ENCODE measurements at regions not wholly inside any gene's neighbourhood (a gene's known extent, or its start where the extent isn't known, plus 50 kb on each side); places are given as distances from the start of the nearest gene placed in this dataset.

DNA sequence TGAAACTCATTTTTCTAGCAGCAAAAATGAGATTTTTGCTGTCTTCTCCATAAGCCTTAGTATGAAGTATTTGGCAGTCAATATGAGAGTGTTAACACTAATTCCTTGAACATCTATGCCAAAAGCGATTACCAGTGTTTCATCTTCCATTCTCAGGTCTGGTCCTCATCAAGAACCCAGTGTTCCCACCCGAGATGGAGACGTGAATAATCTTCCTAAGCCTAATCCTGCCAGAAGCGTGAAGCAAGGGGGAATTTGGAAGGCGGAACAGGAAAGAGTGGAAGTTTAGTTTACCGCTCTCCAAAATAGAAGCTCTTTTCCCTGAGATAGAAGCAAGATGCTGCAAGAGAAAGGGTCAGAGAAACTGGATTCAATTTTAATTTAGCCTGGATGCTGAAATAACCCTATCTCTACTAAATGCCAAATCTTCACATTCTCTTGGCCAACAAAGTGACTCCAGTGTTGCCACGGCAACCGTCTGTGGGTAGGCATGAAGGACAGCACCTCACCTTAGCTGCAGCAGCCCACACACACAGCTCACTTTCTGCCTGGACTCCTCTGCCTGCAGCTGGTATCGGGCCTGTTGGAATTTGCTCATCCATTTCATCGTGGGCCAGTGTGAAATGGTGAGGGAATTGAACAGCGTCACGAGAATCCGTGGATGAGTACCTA lies 711.1 kb downstream of the CBLN2 start:
- in situ Hi-C loops (cut with HindIII; ENCODE audit: extremely low pct_ligation_motif_present, low pct_unique_long_range_greater_than_20kb) (no loop called here), intact Hi-C loops (cut with micrococcal nuclease; ENCODE audit: unreplicated experiment) (no loop called here)
- TF ChIP-seq PCBP2 (optimal IDR thresholded peaks at IDR 0.05; ENCODE audit: low read depth, low read length, poor library complexity, severe bottlenecking) (no peak), TEAD2 (CRISPR knock-in tag; IDR thresholded peaks at IDR 0.05) (no peak), ZNF136 (CRISPR knock-in tag; IDR thresholded peaks at IDR 0.05; ENCODE audit: low read depth) (no peak), ZSCAN21 (CRISPR knock-in tag; IDR thresholded peaks at IDR 0.05; ENCODE audit: borderline replicate concordance) (no peak), SRSF9 (IDR thresholded peaks at IDR 0.05; ENCODE audit: borderline replicate concordance, insufficient read depth, low read depth, low read length, poor library complexity, severe bottlenecking) (no peak), KAT8 (CRISPR knock-in tag; IDR thresholded peaks at IDR 0.05) (no peak), ZNF354B (CRISPR knock-in tag; IDR thresholded peaks at IDR 0.05) (no peak), NFKB2 (CRISPR knock-in tag; IDR thresholded peaks at IDR 0.05; ENCODE audit: borderline replicate concordance) (no peak), ZNF782 (CRISPR knock-in tag; IDR thresholded peaks at IDR 0.05; ENCODE audit: borderline replicate concordance) (no peak), KMT2A (CRISPR knock-in tag; IDR thresholded peaks at IDR 0.05) (no peak), MTF2 (CRISPR knock-in tag; IDR thresholded peaks at IDR 0.05; ENCODE audit: borderline replicate concordance) (no peak), MXD4 (CRISPR knock-in tag; IDR thresholded peaks at IDR 0.05) (no peak), ZNF501 (CRISPR knock-in tag; IDR thresholded peaks at IDR 0.05) (no peak), ZBTB7A (CRISPR knock-in tag; IDR thresholded peaks at IDR 0.05) (no peak), JUN (CRISPR knock-in tag; IDR thresholded peaks at IDR 0.05) (no peak), SOX5 (CRISPR knock-in tag; IDR thresholded peaks at IDR 0.05; ENCODE audit: borderline replicate concordance) (no peak)
- TF ChIP-seq, protein P1, sequence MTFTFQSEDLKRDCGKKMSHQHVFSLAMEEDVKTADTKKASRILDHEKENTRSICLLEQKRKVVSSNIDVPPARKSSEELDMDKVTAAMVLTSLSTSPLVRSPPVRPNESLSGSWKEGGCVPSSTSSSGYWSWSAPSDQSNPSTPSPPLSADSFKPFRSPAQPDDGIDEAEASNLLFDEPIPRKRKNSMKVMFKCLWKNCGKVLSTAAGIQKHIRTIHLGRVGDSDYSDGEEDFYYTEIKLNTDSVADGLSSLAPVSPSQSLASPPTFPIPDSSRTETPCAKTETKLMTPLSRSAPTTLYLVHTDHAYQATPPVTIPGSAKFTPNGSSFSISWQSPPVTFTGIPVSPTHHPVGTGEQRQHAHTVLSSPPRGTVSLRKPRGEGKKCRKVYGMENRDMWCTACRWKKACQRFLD (CRISPR knock-in tag; IDR thresholded peaks at IDR 0.05; ENCODE audit: borderline replicate concordance): no peak
- TF ChIP-seq, protein P2, sequence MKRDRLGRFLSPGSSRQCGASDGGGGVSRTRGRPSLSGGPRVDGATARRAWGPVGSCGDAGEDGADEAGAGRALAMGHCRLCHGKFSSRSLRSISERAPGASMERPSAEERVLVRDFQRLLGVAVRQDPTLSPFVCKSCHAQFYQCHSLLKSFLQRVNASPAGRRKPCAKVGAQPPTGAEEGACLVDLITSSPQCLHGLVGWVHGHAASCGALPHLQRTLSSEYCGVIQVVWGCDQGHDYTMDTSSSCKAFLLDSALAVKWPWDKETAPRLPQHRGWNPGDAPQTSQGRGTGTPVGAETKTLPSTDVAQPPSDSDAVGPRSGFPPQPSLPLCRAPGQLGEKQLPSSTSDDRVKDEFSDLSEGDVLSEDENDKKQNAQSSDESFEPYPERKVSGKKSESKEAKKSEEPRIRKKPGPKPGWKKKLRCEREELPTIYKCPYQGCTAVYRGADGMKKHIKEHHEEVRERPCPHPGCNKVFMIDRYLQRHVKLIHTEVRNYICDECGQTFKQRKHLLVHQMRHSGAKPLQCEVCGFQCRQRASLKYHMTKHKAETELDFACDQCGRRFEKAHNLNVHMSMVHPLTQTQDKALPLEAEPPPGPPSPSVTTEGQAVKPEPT (CRISPR knock-in tag; IDR thresholded peaks at IDR 0.05; ENCODE audit: low read depth): no peak
- TF ChIP-seq, protein P3, sequence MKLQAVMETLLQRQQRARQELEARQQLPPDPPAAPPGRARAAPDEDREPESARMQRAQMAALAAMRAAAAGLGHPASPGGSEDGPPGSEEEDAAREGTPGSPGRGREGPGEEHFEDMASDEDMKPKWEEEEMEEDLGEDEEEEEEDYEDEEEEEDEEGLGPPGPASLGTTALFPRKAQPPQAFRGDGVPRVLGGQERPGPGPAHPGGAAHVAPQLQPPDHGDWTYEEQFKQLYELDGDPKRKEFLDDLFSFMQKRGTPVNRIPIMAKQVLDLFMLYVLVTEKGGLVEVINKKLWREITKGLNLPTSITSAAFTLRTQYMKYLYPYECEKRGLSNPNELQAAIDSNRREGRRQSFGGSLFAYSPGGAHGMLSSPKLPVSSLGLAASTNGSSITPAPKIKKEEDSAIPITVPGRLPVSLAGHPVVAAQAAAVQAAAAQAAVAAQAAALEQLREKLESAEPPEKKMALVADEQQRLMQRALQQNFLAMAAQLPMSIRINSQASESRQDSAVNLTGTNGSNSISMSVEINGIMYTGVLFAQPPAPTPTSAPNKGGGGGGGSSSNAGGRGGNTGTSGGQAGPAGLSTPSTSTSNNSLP (IDR thresholded peaks at IDR 0.05; ENCODE audit: low read depth, low read length): no peak
- H3K79me2 ChIP-seq (ENCODE audit: insufficient read depth, low read length): no peaks in the 10 kb centered on the region
- WGBS (ENCODE audit: low lambda C conversion rate): 34% methylated on average over 13 of the region's 13 CpGs
- H3K4me3 ChIP-seq (replicated peaks in 1 of 3; ENCODE audit: insufficient read depth in 1 of 3, low read depth in 2 of 3, low read length in 3 of 3): no peak overlapping the region
- CTCF ChIA-PET (ENCODE audit: low intra/inter-chr PET ratio, low total read pairs): no interaction called here
- H3K9ac ChIP-seq (ENCODE audit: insufficient read depth, low read depth, low read length): no peak overlapping the region
- no peaks in the 10 kb centered on the region for H3K4me1 ChIP-seq (ENCODE audit: insufficient read depth, low read length)
- no peak overlapping the region for H2AFZ ChIP-seq (ENCODE audit: low read length)
- H3K27ac ChIP-seq (ENCODE audit: extremely low read length, insufficient read depth, low read length): no peak overlapping the region
- POLR2A ChIA-PET: no interaction called here
- no TSS peak for BruUV-seq (replicated peaks)
- H3K9me3 ChIP-seq (ENCODE audit: low read length): no peaks in the 10 kb centered on the region
- DNase-seq (ENCODE audit: low spot score) (no peak), FAIRE-seq (no peak), ATAC-seq (no peak)
- H3K27me3 ChIP-seq (ENCODE audit: control insufficient read depth in 1 of 2, insufficient read depth in 2 of 2, low read length in 2 of 2): peaks cover 0 to 1% of the 10 kb centered on the region in 2 experiments; a peak in 1 of 5 replicates
- H4K20me1 ChIP-seq (ENCODE audit: insufficient read depth, low read length): no peaks in the 10 kb centered on the region
- no peaks in the 10 kb centered on the region for H3K36me3 ChIP-seq (replicated peaks in 1 of 2; ENCODE audit: control insufficient read depth in 1 of 2, insufficient read depth in 2 of 2, low read length in 2 of 2)
- no peak overlapping the region for H3K4me2 ChIP-seq (ENCODE audit: low read depth, low read length)

Measured in HepG2 (cell line).